ENCODE measurements at regions not wholly inside any gene's neighbourhood (a gene's known extent, or its start where the extent isn't known, plus 50 kb on each side); places are given as distances from the start of the nearest gene placed in this dataset.

GRCh38 chr6:81252231-81252630, 500.2 kb downstream of the TENT5A start:
- TF ChIP-seq CTCF (IDR thresholded peaks at IDR 0.05; ENCODE audit: low read depth, low read length) (no peak), EZH2phosphoT487 (IDR thresholded peaks at IDR 0.05; ENCODE audit: low read depth) (no peak)
